Transverse colon (tissue), 4 donors: ENCODE measurements at regions not wholly inside any gene's neighbourhood (a gene's known extent, or its start where the extent isn't known, plus 50 kb on each side); places are given as distances from the start of the nearest gene placed in this dataset.

Experiments
- CTCF ChIP-seq, 5 experiments: fragments of 200-600 bp in 3 of 5; fragments of 450-650 bp in 2 of 5; sonication (generic) in 3 of 5; IDR thresholded peaks; 1 replicate in 2 of 5; 2 replicates in 3 of 5; pipeline ENCODE4 v1.5.1; 2016 to 2017; ENCODE audit warnings: antibody characterized with exemption in 5 of 5, inconsistent platforms in 3 of 5, mild to moderate bottlenecking in 2 of 5, moderate library complexity in 1 of 5
- EP300 ChIP-seq: sonication (generic); formaldehyde crosslinking; IDR thresholded peaks from one replicate; pipeline ENCODE4 v1.6.1; 2017; ENCODE audit warnings: antibody characterized with exemption, low read depth
- POLR2A ChIP-seq: fragments of 450-650 bp; IDR thresholded peaks from one replicate; pipeline ENCODE4 v1.6.1; 2016; ENCODE audit warnings: antibody characterized with exemption, mild to moderate bottlenecking, moderate library complexity
- POLR2AphosphoS5 ChIP-seq, 3 donors: sonication (generic); formaldehyde crosslinking; IDR thresholded peaks; one replicate each; pipeline ENCODE4 v1.6.1; 2016; ENCODE audit warnings: antibody characterized with exemption in 3 of 3

- TF ChIP-seq POLR2A: no peak
- TF ChIP-seq CTCF (IDR thresholded peaks at IDR 0.05): no peak
- TF ChIP-seq EP300: no peak
- TF ChIP-seq POLR2AphosphoS5 (IDR thresholded peaks at IDR 0.05): no peak
Observed at GRCh38 chr1:37353871-37354270, 120.5 kb upstream of the ZC3H12A start.
